Thyroid gland (tissue), 4 donors: ENCODE measurements at regions not wholly inside any gene's neighbourhood (a gene's known extent, or its start where the extent isn't known, plus 50 kb on each side); places are given as distances from the start of the nearest gene placed in this dataset. TPM values are rescaled to one million over a fixed set of nuclear protein-coding genes. Genes with fewer than 3 reads are reported as not detected.

Experiments used
- DNase-seq, 2 donors: peaks; one replicate each; pipeline ENCODE4 v3.0.0-alpha.2; 2019
- H3K27ac ChIP-seq, 3 donors: fragments of 200-600 bp; sonication (generic); 1 replicate in 2 of 3; 2 replicates in 1 of 3; pipeline ENCODE4 v1.5.1; 2016 to 2019; ENCODE audit warnings: mild to moderate bottlenecking in 1 of 3, moderate library complexity in 1 of 3
- H3K27me3 ChIP-seq: fragments of 200-600 bp; sonication (generic); one replicate; pipeline ENCODE4 v1.5.1; 2019
- H3K36me3 ChIP-seq, 2 donors: fragments of 200-600 bp; sonication (generic); one replicate each; pipeline ENCODE4 v1.5.1; 2016 to 2019
- H3K4me1 ChIP-seq, 2 donors: fragments of 200-600 bp; sonication (generic); one replicate each; pipeline ENCODE4 v1.5.1; 2017 to 2019
- H3K4me3 ChIP-seq, 3 donors: fragments of 200-600 bp; sonication (generic); replicated peaks in 1 of 3; 1 replicate in 2 of 3; 2 replicates in 1 of 3; pipeline ENCODE4 v1.5.1; 2016; ENCODE audit warnings: mild to moderate bottlenecking in 1 of 3
- H3K9me3 ChIP-seq: fragments of 200-600 bp; sonication (generic); one replicate; pipeline ENCODE4 v1.5.1; 2017
- CTCF ChIP-seq, 6 experiments: fragments of 200-600 bp in 3 of 6; fragments of 450-650 bp in 3 of 6; sonication (generic) in 3 of 6; IDR thresholded peaks; one replicate each; pipeline ENCODE4 v1.5.1; 2016 to 2019; ENCODE audit warnings: antibody characterized with exemption in 6 of 6, mild to moderate bottlenecking in 2 of 6, inconsistent platforms in 1 of 6, moderate library complexity in 1 of 6
- POLR2A ChIP-seq, 2 donors: fragments of 450-650 bp; IDR thresholded peaks; one replicate each; pipeline ENCODE4 v1.6.1; 2017; ENCODE audit warnings: antibody characterized with exemption in 2 of 2, mild to moderate bottlenecking in 2 of 2, moderate library complexity in 1 of 2
- WGBS, 2 donors: methylation state at CpG; one replicate each; pipeline ENCODE4 v1.1.5; 2017; 5-methylcytosine and 5-hydroxymethylcytosine counted together
- intact Hi-C: fragments of 100-400 bp; cut with DNase I; formaldehyde crosslinking; loops from one replicate; pipeline ENCODE4 v1.15.1; 2023
- small RNA-seq: library from RNA; depleted of rRNA; stranded (forward); fragments of <200 nt; gene quantifications from one replicate; pipeline ENCODE3, GENCODE V24; 2016

GRCh38 chr6:166228425-166228824, 60.8 kb upstream of the TBXT start:
- Histone ChIP-seq H3K36me3 (no peaks in the 10 kb centered on the region), H3K4me1 (no peaks in the 10 kb centered on the region), H3K27ac (no peak overlapping the region), H3K4me3 (no peak overlapping the region), H3K27me3 (no peaks in the 10 kb centered on the region), H3K9me3 (no peaks in the 10 kb centered on the region)
- DNase-seq: no peak
- 79 to 87% methylated on average over 3 of the region's 3 CpGs for WGBS, 2 donors
- no peak for TF ChIP-seq POLR2A (IDR thresholded peaks at IDR 0.05)
- no peak for TF ChIP-seq CTCF (IDR thresholded peaks at IDR 0.05)
- intact Hi-C loops: no loop called here

- 28 to 30% methylated on average over 3 of the region's 3 CpGs for WGBS, 2 donors
- no peak overlapping the region for H3K27ac ChIP-seq
- intact Hi-C loops: no loop called here
- no peak overlapping the region for H3K4me3 ChIP-seq
- TF ChIP-seq POLR2A (IDR thresholded peaks at IDR 0.05) (no peak), CTCF (IDR thresholded peaks at IDR 0.05) (no peak)
- no peaks in the 10 kb centered on the region for H3K4me1 ChIP-seq
- H3K27me3 ChIP-seq: no peaks in the 10 kb centered on the region
- H3K36me3 ChIP-seq: no peaks in the 10 kb centered on the region
- DNase-seq: no peak
- no peaks in the 10 kb centered on the region for H3K9me3 ChIP-seq
Observed at GRCh38 chr6:166223079-166223478, 55.4 kb upstream of the TBXT start.

- H3K4me3 ChIP-seq: no peak overlapping the region
- H3K27me3 ChIP-seq: no peaks in the 10 kb centered on the region
- no peak overlapping the region for H3K27ac ChIP-seq
- no peaks in the 10 kb centered on the region for H3K4me1 ChIP-seq
- TF ChIP-seq POLR2A (IDR thresholded peaks at IDR 0.05) (no peak), CTCF (IDR thresholded peaks at IDR 0.05) (no peak)
- intact Hi-C loops: no loop called here
- H3K36me3 ChIP-seq: no peaks in the 10 kb centered on the region
- no peaks in the 10 kb centered on the region for H3K9me3 ChIP-seq
- DNase-seq: no peak
- WGBS, 2 donors: 84 to 86% methylated on average over 9 of the region's 9 CpGs
Observed at GRCh38 chr6:166222631-166223030, 55.0 kb upstream of the TBXT start.

- Histone ChIP-seq H3K27ac (no peak overlapping the region), H3K4me1 (no peaks in the 10 kb centered on the region), H3K4me3 (no peak overlapping the region), H3K36me3 (no peaks in the 10 kb centered on the region), H3K9me3 (no peaks in the 10 kb centered on the region), H3K27me3 (no peaks in the 10 kb centered on the region)
- 53 to 73% methylated on average over 12 of the region's 12 CpGs for WGBS, 2 donors
- no peak for DNase-seq
- intact Hi-C loops: no loop called here
- TF ChIP-seq CTCF (IDR thresholded peaks at IDR 0.05): no peak
- no peak for TF ChIP-seq POLR2A (IDR thresholded peaks at IDR 0.05)
Observed at GRCh38 chr6:166221636-166222035, 54.0 kb upstream of the TBXT start.

- Histone ChIP-seq H3K4me1 (no peaks in the 10 kb centered on the region), H3K9me3 (no peaks in the 10 kb centered on the region), H3K36me3 (no peaks in the 10 kb centered on the region), H3K27ac (no peak overlapping the region), H3K4me3 (no peak overlapping the region), H3K27me3 (no peaks in the 10 kb centered on the region)
- 89 to 93% methylated on average over 11 of the region's 11 CpGs for WGBS, 2 donors
- DNase-seq: no peak
- TF ChIP-seq CTCF (IDR thresholded peaks at IDR 0.05) (no peak), POLR2A (IDR thresholded peaks at IDR 0.05) (no peak)
- intact Hi-C loops: no loop called here
Observed at GRCh38 chr6:166221040-166221439, 53.4 kb upstream of the TBXT start.

Small RNAs in the stretch of these regions (small RNA-seq; reads per million reads assigned to genes)
- gene AL121956.5: not detected
- not detected for gene GNG5P1
